SK-N-SH (cell line): ENCODE measurements at regions not wholly inside any gene's neighbourhood (a gene's known extent, or its start where the extent isn't known, plus 50 kb on each side); places are given as distances from the start of the nearest gene placed in this dataset.

Experiments
- CTCF ChIP-seq: fragments of 200-600 bp; sonication (generic); IDR thresholded peaks from 2 replicates; pipeline ENCODE4 v1.6.1; 2017; ENCODE audit warnings: antibody characterized with exemption, mild to moderate bottlenecking, moderate library complexity
- MXI1 ChIP-seq: IDR thresholded peaks from 2 replicates; pipeline ENCODE4 v1.6.1; 2012; ENCODE audit warnings: mild to moderate bottlenecking, low read depth, low read length, improper control_type of control experiment
- RCOR1 ChIP-seq: fragments of 150-350 bp; IDR thresholded peaks from 2 replicates; pipeline ENCODE4 v1.6.1; 2017; ENCODE audit warnings: antibody characterized with exemption, low read length
- RFX5 ChIP-seq: IDR thresholded peaks from 2 replicates; pipeline ENCODE4 v1.6.1; 2012; ENCODE audit warnings: mild to moderate bottlenecking, improper control_type of control experiment, low read length
- RXRA ChIP-seq: IDR thresholded peaks from 2 replicates; pipeline ENCODE4 v1.4.0; 2012; ENCODE audit warnings: low read depth, mild to moderate bottlenecking, borderline replicate concordance
- SMC3 ChIP-seq: IDR thresholded peaks from 2 replicates; pipeline ENCODE4 v1.6.1; 2012; ENCODE audit warnings: low read depth, low read length, improper control_type of control experiment
- YY1 ChIP-seq: IDR thresholded peaks from 2 replicates; pipeline ENCODE4 v1.4.0; 2012; ENCODE audit warnings: low read depth, mild to moderate bottlenecking

- no peak for TF ChIP-seq MXI1
- TF ChIP-seq CTCF, result no peak
- TF ChIP-seq RCOR1, result no peak
- TF ChIP-seq SMC3, result no peak
- no peak for TF ChIP-seq YY1
- TF ChIP-seq RFX5, result no peak
- TF ChIP-seq RXRA, result no peak
These were observed 669.7 kb upstream of the SALL3 start for GRCh38 chr18:78309924-78310323.
